HG02852 (cell line): ENCODE measurements at regions not wholly inside any gene's neighbourhood (a gene's known extent, or its start where the extent isn't known, plus 50 kb on each side); places are given as distances from the start of the nearest gene placed in this dataset.
A peak's percentile ranks its signal among the peaks of the same experiment; 100 is the strongest.

Experiments used
- ATAC-seq: cut with Tn5 transposase; IDR thresholded peaks from one replicate; pipeline ENCODE4 v1.9.1; 2021; ENCODE audit warnings: mild to moderate bottlenecking, moderate library complexity; ENCODE audit not compliant: unreplicated experiment

DNA sequence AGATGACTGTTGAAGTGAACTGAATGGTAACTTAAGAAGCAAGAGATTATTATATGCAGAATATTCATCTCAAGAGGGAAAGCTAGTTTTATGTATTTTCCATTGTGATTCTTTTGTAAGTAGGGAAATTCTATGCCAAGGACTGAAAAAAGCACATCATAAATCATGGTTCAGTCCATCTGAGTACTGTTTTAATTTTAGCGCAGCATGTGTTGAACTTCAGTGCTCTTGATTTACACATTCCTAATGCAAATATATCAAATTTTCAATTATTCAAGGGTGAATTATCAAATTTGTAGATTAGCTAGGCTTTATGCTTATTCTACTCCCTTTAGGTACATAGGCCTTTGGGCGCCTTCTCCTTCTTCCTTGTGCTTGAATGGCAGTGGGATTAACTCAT lies 50.3 kb upstream of the TCF12 start:
- no peak for ATAC-seq

DNA sequence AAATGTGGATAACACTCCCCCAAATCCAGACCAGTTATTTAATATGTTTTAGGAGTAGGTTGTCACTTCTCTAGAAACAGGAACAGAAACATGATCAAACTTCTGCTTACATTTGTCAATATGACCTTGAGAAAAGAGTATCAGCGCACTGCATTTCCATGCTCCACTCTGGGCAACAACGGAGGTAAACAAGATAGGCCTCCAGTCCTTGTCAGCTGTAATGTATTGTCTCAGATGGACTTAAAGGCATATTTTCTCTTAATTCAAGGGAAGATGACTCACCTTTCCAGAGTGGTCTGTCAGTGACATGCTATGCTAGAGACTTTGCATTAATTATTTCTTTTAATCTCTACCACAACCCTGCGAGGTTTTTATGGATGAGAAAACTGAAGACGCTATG lies 51.6 kb upstream of the TCF12 start:
- no peak for ATAC-seq

DNA sequence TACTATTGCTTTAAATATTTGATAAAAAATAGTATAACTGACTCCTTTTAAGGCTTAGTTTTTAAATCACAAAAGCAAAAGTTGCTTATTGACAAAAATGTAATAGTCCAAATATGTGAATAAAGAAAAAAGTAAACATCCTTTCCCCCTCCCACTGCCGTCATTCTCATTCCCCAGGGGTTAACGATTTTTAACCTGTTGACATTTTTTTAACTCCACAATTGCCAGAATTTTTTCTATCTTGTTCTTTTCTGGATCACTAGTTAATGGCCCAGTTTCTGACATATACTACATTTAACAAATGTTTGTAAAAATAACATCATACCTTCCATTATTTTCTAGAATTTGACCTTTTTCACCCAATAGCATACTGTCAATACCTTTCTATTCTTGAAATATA lies 60.6 kb upstream of the TCF12 start:
- no peak for ATAC-seq

DNA sequence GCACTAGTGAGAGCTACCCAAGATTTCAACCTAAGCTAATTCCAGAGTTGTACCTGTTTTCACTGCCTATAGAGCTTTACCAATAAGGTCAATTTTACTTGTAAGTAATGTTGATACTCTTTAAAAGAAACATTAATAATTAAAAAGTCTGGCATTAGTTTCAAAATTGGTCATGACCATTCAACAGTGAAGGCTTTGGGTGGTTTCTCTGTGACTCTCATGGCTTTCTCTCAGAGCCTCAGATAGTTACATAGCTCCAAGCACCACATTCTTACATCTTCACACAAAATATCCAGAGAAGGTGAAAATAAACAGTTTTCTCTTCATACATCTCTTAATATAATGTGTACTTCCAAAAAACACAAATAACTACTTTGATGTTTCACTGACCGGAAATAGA lies 61.5 kb upstream of the TCF12 start:
- ATAC-seq, result no peak

DNA sequence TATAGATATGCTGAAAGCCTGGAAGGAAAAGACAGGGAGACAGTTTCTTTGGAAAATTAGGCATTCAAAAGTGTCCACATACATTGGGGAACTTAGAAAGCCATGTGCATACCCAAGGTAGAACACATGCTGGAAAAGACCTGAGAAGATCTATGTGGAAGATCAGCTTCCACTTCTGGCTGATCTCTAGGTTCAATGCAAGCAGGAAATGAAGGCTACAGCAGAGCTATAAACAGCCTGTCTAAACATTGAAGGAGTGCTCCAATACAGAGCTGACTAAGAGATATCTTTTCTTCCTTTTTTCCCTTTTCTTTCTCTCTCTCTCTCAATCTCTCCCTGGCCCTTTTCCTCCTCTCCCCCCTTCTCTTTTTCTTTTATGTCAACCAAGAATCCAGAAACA lies 73.6 kb upstream of the TCF12 start:
- no peak for ATAC-seq

DNA sequence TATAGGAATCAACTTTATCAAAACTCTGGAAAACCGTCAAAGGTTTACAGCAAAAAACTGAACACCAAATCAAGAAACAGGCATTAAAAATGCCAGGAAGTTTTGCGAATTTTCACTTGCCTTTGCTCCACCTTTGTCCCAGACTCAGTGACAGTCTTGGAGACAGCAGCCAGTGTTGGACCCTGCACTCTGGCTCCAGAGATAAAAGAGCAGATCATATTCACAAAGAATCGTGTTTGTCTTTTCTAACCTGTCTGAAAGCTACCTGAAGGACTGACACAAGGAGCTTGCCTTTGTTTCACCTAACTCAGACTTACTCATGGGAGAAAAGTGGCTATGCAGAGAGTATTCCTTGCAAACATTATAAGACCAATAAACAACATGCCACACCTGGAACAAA lies 74.0 kb upstream of the TCF12 start:
- ATAC-seq, result no peak

DNA sequence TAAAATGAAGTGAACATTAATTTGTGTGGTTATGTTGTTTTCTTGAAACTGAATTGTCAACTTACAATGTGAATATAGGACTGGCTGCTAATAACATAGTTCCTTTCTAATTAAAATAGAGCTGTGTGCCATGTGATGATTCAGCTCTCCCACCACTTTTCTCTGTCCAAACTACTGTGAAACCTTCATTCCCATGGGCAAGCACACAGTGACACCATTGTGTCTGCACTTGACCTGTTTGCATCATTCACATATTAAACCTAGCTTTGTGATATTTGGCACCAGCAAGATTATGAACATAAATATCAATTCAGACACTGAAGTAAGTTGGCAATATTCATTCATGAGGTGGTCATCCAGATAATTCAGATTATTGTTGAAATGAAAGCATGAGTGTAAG lies 78.8 kb upstream of the TCF12 start:
- ATAC-seq, result no peak

DNA sequence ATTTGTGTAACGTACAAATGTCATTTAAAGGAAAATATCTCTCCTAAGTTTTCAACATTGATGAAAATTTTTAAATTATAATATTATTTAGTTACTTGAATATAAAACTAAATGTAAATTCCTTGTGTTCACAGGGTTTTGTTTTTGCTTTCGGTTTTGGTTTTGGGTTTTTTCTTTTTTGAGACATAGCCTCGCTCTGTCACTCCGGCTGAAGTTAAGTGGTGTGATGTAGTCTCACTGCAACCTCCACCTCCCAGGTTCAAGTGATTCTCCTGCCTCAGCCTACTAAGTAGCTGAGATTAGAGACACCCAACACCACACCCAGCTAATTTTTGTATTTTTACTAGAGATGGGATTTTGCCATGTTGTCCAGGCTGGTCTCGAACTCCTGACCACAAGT lies 79.3 kb upstream of the TCF12 start:
- ATAC-seq, result no peak

DNA sequence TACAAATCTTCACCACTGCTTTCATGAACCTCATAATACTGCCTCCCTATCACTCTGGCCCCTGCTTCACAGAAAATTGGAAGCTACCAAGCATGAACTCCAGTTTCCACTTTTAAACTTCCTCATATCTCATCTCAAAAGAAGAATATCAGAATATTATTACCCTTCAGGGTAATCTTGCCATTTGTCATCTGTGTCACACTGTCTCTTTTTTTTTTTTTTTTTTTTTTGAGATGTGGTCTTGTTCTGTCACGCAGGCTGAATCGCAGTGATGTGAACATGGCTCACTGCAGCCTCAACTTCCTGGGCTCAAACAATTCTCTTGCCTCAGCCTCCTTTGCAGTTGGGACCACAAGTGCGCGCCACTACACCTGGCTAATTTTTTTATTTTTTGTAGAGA lies 80.4 kb upstream of the TCF12 start:
- no peak for ATAC-seq

DNA sequence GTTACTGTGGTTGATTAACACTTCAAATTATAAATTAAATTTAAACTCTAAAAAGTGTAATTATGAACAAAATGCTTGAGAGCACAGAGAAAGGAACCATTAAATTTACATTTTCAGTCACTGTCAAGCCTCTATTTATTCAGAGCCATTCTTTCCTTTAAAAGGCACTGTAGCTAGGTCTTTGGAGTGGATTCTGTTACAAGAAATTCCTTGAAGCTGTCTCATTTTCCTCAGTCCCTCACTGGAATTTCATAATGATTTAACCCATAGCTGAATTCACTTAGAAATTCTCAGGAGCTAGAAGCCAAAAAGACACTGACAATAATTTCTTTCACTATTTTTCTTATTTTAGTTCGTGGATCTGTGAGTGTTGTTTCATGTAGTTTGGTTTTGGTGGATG lies 81.2 kb upstream of the TCF12 start:
- no peak for ATAC-seq

DNA sequence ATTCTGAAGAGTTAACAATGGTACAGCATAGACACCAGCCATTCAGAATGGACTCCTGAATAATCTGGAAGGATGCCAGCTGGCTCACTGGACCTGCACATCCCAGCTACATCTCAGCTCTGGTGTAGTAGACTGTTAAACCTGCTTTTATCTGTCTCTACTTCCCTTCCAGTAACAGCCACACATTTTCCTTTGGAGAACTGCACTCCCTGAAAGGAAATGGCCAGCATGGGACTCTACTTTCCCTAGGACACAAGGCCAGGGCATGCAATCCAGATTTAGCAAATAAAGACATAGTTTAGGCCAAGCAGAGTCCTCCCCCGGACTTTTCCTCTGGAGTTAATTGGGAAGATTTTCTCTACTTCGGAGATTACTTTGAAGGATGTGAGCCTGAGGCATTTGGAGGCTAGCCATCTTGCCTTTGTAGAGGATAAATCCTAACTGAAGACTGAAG lies 82.7 kb upstream of the TCF12 start:
- no peak for ATAC-seq

DNA sequence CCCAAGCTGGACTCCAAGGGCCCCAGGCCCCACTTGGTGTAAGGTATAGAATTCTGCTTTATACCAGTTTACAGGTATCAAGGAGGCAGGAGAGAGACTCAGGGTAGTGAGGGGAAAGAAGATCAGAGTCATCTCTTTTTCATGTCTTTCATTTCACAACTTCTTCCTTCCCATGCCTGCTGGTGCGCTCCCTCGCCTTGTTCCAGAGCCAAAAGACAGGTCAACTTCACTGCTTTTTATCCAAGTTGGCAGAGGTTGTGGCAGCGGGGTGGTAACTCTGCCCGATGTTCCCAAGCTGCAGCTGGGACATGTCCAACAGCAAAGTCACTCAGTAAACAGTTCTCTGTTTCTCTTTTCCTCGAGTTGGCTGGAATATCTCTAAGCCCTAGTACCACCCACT lies 86.3 kb upstream of the TCF12 start:
- ATAC-seq, result no peak

DNA sequence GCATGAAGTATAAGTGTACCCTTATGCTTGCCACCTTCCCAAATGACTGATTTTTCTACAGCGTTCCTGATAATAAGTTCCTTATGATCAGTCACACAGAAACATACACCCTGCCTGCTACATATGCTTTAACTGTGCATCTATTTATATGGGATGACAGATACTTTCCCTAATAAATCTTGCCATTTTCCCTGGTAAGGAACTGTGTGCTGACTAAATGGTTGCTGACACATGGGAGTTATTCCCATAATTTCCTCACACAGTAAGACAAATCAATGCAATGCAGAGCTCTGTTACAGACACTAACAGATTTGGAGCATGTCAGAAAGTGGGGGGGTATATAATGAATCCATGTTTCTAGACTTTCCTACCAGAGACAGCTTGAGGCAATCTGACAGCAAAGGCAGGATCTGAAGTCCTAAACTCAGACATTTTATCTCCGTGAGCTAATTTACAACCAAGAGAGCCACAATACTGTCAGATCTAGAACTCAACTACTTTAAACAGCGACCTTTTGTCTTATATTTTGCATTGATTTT lies 86.9 kb upstream of the TCF12 start:
- no peak for ATAC-seq

DNA sequence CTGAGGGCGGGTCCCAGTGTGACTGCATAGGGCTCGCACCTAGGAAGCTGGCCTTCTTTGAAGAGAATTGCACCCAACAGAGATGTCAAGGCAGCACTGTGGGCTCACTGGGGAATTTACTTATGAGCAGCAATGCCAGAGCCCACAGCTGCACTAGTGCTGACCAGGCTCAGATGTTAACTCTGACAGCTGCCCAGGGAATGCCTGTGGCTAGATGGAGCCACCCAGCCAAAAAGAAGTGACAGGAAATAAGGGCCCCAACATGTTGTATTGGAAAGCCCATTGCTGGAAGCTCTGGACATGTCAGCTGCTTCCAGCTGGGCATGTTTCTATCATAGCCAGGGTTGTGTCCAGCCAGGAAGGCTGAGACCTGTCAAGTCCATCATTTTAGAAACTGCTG lies 90.9 kb upstream of the ZNF280D start:
- ATAC-seq, result no peak

DNA sequence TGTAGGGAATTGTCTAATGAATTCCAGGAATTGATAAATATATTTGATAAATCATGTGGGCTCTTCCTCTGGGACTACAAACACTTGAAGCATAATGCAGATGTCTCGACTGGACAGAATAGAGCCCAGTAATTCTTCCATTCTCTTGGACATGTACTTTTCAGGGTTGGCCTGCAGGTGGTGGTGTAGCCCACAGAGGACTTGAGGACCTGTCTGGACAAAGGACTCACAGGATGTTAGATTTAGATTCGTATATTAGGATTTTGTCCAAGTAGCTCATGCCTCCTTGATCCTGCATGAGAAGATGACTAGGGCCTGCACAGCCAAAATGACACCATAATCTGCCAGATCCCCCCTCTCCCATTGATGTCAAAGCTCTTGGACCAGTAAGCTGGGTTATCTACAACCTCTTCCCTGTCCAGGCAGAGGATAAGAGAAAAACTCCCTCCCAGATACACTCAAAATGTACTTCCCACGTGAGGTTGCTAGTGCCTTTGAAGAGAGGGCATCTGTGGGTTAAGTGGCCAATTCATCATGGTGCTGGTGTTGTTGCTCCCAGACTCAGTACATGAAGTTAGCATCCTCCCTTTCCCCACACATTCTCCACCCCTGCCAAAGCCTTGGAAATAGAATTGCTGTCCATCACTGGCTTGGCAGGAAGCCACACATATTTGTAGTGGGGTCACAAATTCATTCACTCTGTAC lies 88.6 kb upstream of the ZNF280D start:
- peak; percentile 76 for ATAC-seq

DNA sequence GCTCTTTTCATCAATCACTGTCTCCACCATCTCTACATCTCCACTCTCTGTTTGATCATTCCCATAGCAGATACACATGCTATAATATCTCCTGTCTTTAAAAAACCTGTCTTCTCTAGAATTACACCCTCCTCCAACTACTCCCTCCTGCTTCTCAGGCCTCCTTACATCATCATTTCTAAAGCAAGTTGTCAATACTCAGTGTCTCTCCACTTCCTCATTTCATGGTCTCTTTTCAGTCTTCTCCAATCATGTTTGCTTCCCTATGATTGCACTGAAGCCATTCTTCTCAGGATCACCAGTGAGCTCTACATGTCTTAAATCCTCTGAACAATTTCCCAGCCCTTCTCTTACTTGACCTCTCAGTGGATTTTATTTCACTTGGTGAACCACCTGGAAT lies 87.0 kb upstream of the ZNF280D start:
- no peak for ATAC-seq

DNA sequence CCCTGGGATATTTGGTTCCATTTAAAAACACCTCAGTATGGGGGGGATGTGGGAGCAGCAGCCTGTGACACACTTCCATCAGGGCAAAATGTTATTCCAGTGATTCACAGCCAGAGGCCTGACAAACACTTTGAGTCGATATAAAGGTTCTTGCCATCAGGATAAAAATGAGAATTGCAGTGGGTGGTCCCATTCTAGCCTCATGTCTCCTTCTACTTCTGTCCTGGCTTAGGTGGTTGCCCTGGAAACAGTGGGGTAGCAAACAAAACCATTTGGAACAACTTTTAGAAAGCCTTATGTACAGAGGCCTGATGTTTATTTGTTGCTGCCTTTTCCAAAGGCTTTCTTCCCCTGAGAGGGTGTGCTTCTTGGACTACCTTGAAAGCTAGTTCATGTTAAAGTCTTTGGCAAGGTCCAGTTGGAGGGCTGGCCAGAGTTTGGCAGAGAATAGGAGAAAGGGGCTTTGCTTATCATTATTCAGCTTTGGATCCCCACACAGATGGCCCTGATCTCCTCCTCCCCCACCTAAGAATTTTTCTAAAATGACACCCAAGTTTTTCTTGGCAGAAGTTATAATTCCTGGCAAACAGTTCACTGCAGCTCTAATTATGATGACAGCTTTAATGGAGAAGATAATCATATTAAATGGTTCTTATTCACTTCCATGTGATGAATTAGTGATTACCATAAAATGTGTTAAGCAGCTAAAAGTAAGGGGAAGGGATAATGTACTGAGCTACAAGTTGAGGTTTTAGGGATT lies 84.2 kb upstream of the ZNF280D start:
- ATAC-seq, result no peak

DNA sequence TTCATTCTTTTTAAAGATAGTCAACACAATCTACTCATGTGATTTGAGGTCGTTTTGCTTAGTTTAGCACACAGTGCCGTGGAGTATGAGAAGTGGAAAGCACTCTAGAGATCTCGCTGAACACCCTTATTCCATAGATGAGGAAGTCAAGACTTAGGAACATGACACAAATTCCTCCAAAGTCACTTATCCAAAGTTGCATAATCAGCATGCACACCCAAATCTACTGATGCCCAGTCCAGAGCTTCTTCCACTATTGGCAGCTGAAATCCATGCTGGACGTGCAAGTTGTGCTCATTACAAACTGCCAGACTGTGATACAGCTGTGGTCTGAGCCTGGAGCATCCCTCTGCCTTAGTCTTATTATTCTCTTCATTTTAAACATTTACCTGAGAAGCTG lies 83.5 kb upstream of the ZNF280D start:
- ATAC-seq, result no peak

DNA sequence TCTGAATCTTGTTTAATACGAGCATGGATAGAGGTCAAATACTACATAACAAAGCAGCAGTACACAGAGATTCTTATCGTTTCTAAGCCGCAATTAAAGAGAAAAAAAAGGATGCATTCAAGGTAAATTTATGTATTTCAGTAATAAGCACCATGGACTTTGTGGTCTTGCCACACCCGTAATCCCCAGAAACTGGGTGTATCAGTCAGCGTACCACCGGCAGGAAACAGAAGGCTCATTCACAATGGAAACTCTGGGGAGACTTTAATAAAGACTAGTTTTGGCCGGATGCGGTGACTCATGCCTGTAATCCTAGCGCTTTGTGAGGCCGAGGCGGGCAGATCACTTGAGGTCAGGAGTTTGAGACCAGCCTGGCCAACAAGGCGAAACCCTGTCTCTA lies 81.9 kb upstream of the ZNF280D start:
- ATAC-seq, result no peak

DNA sequence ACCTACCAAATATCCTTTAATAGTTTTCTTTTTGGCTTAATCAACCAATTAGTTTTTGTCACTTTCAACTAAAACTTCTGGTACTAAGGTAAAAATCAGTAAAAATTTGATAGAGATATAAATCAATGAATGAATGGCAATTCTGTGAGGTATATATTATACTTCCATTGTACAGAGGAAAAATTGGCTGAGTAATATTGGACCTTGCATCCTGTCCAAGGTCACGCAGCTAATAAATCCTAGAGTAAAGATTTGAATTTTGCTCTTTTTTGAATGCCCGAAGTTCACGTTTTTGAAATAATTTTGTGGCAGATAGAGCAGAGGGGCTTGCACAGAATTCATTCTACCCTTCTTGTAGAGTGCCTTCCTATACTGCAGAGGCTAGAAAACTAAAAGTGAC lies 81.1 kb upstream of the ZNF280D start:
- no peak for ATAC-seq

DNA sequence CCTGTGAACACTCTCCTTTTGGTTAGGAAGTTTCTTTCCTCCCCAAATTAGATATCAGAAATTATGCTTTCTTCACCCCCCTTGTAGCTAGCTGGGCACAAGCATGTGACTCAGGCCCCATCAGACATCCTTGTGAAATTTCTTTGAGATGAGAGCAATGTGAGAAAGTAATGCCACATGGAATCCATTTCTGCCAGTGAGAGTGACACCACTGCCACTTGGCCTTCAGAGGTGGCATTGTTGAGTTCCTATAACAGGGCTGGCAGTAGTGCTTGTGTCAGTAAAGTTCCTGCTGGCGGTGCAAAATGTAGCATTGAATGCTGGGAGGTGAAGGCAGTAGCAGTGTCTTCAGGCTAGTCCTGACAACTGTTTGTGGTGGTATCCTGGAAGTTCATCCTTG lies 80.7 kb upstream of the ZNF280D start:
- no peak for ATAC-seq

DNA sequence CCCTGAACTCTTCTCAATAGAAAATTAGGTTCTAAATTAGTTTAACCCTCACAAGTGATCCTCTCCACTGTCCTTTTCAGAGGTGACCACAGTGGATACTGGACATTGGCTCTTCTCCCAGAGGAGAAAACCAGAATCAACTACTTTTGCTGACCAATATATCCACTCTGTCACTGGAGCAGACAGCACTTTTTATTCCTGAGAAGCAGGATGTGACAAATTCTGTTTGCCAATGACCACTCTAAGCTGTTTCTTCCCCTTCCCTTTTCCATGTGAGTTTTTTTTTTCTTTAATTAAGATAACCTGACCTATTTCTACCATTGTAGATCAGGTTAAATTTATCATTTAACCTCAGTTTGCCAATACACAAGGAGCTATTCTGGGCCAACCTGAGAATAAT lies 79.7 kb upstream of the ZNF280D start:
- no peak for ATAC-seq
